Ramos (cell line): ENCODE measurements at regions not wholly inside any gene's neighbourhood (a gene's known extent, or its start where the extent isn't known, plus 50 kb on each side); places are given as distances from the start of the nearest gene placed in this dataset.

Source experiments
- in situ Hi-C: fragments of 300-500 bp; cut with MboI; formaldehyde crosslinking; loops from one replicate; pipeline ENCODE4 v1.14.3; 2022; ENCODE audit warnings: low sequenced_read_pairs; ENCODE audit not compliant: unreplicated experiment

DNA sequence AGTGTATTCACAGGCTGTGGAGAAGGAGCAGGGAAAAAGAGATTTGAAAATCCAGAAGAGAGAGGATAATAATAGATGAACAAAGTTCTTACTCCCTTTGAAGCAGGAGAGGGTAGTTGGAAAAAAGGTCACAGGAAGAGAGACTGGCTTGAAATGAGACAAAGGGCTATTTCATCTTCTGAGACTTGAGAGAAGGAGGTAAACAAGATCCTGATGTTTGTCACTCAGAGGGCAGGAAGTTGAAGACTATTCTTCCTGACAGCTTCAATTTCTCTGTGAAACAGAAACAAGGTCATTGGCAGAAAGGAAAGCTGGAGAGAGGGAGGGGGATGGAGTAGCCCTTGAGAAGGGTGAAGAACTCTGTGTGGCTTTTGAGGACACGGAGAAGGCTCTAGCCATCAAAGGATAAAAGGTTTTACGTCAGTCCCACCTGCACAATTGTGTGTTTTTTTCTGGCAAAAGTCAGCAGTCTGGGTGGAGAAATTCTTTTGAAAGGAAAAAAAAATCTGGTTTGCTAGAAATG lies 216.1 kb upstream of the STEAP4 start:
- in situ Hi-C loops = no loop called here

DNA sequence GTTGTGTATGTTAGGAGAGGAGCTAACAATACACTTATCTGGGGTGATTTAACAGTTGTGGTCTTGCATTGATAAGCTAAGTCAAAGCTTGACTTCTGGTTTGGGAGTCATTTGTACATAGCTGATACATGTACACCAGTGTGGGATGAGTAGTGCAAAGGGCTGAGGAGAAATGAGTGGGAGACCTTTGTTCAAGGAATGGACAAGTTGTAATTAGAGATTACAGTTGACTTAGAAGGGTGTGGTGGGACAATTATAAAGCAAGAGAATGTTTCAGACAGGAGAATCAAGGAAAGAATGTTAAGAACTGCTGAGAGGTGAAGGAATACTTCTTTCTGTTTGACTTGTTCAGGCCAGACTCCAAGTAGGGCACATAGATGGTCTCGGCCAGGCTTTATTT lies 209.7 kb upstream of the STEAP4 start:
- in situ Hi-C loops = no loop called here

DNA sequence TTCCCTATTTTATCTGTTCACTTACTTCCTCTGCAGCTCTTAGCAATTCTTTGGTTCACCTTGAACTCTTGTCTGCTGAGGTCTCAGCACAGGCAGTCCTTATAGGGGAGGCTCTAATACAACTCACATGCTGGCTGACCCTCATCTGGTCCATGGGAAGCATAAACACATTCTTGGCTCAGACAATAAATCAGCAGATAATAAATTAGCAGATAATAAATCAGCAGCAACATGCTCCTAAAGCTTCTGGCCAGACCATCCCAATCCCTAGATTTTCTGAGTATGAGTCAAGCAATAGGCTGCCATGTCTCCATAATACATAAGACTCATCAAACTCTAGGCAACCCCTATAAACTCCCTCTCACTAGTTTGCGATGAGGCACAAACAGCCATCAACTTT lies 208.6 kb upstream of the STEAP4 start:
- in situ Hi-C loops = no loop called here

DNA sequence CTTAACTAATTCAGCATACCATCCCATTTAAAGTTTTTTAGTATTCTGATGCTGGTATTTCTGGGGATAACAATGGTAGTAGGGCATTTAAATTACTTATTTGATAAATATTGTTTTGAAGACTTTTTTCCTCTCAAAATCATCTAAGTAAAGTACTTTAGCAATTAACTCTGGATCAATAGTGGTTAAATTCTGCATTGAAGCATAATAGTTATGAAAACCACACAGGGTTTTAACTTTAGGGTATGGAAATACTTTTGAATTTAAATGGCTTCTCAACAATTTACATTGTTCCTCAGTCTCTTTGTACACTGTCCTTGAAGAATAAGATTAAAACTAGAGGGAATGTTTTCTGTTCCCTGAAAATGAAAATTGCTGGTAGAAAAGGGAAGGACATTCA lies 202.6 kb upstream of the STEAP4 start:
- in situ Hi-C loops = no loop called here

DNA sequence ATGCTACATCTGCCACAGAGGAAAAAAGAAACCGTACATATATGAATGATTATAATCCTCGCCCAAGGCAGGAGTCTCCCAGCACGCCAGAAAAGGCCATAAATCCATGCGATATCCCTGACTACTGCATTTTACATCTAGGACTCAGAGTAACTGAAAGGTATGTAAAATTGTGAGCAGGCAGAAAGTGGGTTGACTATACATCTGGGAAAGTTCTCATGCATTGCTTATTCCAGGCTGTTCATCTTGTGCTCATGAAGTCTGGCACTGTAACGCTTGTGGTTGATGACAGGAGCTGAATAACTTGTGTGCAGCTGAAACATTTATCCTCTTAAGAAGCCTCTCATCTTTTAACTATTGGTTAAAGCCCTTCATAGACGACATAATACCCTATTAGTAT lies 193.4 kb upstream of the STEAP4 start:
- in situ Hi-C loops = no loop called here

DNA sequence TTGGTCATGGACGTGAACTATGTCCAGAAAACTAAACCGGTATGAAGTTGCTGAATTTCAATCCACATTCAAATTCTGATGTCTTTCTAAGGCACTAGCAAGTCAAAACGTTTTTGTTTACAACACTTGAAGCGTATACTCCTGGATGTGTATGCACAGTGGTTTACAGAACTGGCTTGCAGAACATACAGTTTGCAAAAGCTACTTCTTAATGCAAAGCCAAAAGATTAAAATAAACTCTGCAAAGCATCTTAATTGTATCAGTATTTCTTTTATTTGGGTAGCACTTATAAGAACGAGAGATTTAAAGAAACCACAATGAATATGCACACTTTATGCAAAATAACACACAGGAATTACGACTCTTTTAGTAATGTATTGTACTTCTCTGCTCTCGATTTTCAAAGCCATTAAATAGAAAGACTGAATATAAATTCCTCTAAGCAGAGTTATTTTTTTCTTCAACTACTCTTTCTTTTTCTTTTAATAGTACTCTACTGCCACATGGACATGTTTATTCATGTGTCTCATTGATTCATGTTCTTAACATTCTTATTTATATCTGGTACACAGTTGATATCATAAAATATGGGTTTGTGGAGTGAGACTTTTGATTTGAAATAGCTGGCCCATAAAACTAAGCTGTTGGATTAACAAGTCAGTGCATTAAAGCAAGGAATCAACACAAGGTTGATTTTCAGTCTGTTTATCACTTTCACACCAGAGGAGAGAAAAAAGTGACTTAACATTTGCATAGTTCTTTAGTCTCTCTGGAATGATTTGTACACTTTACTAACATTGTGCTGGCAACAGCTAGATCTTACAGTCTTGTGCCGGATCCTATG lies 189.4 kb upstream of the STEAP4 start:
- in situ Hi-C loops = no loop called here

DNA sequence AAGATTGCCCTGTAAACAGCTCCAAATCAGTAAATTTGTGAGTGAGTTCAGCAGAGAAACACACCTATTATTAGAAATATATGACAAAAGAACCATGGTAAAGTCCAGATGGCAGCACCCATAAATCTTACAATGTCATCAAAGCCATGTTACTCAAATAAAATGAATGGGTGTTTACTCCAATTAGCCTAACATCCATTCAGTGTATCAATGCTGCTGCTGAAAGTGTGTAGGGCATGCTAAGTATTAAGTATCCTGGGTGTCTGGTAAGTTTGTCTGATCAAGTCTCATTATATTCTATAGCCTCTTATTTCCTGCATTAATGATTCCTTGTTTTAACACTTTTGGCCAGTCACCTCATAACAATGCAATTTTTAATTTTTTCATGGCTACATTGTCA lies 185.5 kb upstream of the STEAP4 start:
- in situ Hi-C loops = no loop called here

DNA sequence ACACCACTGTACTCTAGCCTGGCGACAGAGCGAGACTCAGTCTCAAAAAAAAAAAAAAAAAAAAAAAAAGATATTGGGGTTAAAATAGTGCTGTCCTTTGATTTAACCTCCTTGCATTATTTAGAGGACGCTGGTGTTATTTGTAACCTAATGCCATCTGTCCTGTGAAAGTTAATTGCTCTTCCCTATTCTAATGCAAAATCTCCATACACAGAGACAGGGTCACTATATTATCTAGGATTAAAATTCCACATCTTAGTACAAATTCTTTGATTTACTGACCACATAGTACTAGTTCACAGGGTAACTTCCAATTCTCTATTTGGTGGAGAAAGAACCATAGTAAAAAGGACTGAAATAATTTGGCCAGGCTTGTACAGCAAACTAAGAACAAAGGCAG lies 184.2 kb upstream of the STEAP4 start:
- in situ Hi-C loops = no loop called here

DNA sequence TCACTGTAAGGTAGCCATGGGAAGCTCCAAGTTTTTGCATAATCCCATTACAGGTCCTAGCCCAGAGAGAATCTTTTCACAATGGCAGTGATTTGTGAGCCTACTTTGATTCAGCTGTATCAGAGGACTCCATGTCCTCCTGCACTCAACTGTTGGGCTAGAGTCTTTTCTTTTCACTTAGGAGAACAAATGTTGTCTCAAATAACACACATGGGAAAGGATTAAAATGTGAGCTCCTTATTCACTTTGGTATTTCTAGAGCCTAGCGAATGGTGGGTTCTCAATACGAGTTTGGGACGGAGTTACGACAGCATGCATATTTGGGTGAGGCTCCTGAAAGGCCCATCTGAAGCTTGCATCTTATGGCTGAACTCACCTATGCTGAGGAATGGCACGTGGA lies 183.5 kb upstream of the STEAP4 start:
- in situ Hi-C loops = no loop called here

DNA sequence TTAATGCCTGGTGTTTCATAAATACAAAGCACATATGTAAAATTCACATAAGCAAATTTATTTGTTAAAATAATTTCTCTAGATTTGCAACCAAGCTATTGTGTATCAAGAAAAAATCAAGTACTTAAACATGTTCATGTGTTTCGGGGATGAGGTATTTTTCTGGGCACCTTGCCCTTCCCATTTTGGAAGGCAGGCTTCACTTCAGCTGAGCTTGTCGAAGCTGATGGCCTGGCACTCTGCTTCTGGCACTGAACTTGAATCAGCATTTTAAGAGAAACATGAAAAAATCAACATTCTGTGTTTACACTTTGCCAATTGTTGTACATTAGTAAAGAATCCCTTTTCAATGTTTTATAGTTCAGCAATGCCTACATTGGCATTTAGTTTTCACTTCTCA lies 179.1 kb upstream of the STEAP4 start:
- in situ Hi-C loops = no loop called here

DNA sequence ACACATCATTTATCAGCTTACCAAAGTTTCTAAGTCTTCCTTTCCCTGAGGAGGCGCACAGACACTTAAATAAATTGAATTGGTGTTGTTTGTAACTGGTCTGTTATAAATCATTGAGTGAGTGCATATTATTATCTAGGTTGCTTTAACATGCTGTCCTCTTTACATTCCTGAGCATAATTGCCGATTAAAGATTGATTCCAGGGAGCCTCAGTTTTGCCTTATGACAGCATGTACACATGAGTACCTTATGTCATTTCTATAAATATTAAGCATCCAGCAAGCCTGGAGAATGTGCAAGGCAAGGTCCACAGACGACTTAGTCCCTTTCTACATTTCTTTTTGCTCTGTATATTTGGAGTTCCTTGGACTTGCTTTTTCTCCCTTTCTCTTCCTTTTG lies 177.9 kb upstream of the STEAP4 start:
- in situ Hi-C loops = no loop called here

DNA sequence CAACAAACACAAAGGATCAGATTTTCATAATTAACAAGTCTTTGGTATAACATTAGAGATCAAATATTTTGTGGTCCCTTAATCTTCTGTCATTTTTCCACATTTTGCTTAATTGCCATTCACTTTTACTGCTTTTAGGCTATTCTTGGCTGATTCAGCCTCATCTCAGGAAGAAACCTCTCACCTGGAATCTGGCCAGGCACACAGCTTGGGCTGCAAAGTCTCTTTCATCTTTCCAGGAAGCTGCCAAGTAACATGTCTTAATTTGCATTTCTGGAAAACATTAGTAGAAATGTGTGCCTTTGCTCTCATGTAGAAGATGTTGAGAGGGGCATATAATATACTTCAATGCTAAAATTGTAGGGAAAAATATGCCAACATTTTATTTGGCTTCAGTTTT lies 174.2 kb upstream of the STEAP4 start:
- in situ Hi-C loops = no loop called here

DNA sequence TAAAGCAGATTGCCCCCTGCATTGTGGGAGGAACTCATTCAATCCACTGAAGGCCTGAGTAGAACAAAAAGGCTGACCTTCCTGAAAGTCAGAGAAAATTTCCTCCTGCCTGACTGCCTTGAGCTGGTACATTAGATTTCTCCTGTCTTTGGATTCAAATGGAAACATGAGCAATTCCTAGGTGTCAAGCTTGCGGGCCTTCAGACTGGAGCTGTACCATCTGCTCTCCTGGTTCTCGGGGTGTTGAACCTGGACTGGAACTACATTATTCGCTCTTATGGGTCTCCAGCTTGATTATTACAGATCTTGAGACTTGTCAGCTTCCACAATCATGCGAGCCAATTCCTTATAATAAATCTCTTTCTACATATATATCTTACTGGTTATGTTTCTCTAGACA lies 173.6 kb upstream of the STEAP4 start:
- in situ Hi-C loops = no loop called here

DNA sequence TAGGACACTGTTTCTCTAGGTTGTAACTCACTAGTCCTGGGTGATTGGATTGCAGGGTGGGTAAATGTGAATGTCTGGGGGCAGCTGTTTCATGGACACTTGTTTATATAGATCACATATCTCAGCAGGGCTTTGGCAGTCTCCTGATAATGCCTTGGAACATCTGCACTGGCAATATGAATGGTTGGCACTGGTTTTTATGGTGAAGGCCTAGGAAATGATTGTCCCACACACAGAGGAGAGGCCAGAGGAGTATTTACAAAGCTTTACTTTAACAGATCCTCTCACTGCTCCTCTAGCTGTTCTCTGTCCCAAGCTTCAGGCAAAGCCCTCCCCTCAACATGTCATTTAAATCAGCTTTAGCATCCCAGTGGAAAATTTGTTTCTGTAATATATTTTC lies 171.3 kb upstream of the STEAP4 start:
- in situ Hi-C loops = no loop called here

DNA sequence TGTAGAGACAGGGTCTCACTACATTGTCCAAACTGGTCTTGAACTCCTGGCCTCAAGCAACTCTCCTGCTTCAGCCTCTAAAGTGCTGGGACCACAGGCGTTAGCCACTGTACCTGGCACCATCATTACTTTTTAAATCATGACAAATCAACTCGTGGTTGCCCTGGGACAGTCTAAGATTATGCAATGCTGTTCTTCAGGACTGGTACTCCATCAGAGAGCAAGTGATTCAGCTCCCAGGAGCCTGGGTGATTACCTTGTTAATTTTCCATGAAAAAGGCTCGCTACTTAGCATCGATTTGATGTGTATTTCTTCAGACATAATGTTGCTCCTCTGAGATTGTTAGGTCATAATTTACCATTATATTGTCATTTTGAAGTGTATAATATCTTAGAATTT lies 158.9 kb upstream of the STEAP4 start:
- in situ Hi-C loops = no loop called here

DNA sequence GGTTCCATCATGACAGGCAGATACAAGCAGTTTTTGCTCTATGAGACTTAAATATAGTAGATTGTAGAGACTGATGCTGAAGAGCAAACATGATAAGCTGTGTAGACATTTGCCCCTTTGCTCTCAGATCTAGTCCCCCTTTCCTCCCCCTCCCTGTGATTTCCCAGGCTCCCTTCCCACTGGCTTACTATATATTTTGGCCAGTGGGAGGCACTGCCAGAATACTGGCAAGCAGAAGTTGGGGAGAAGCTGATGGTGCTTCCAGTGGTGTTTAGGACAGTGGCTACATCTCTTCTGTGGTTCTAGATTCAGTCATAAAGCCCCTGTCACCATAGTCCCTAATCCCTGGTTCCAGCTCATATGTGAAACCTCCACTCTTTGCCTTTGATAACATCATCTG lies 156.1 kb upstream of the STEAP4 start:
- in situ Hi-C loops = no loop called here

DNA sequence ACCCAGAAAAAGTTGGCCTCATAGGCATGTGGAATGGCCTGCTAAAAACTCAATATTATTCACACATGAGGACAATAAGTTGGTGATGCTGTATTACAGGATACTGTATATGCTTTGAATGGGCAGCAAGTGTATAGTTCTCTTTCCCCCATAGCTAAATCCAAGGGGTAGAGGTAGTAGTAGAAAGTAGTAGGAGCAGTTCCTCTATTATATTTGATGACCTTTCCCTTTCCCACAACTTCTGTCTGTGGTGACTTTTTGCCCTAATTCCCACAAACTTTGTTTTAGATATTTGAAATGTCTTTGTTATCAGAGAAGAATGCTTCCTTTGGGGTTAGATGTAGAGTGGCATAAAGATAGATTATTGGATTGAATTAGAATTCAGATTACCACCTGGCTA lies 154.0 kb upstream of the STEAP4 start:
- in situ Hi-C loops = no loop called here

DNA sequence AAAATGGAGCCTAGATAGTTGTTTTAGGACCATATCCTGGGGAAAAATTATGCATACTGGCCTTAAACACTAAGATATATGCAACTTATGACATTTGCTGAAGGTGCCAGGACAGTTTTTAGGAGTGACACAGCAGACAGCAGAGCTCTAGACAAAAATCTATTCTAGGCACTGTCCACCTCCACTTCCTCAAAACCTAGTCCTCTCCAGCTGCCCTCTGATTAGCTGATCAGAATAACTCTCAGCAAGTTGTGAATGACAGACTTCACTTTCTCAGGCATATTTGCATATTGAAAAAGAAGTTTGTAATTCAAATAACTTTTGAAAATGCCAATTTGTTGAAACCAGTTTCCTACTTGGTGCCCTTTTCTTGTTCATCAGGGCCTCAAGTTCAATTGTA lies 152.3 kb upstream of the STEAP4 start:
- in situ Hi-C loops = no loop called here

DNA sequence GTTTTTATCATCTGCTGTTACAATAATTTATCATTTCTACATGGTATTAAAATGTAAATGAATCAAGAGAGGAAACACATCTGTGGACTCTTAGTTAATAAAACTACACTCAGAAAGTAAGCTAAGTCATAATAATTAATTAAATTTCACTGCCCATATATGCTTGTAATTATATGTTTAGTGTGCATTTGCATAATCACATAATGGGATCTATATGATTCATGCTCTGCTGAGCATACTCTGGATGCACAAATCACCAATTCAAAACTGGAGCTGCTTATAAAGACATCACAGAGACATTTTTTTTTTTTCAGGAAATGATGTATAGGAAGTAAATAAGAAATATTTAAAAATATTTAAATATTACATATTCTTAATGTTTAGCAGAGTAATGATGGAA lies 151.6 kb upstream of the STEAP4 start:
- in situ Hi-C loops = no loop called here

DNA sequence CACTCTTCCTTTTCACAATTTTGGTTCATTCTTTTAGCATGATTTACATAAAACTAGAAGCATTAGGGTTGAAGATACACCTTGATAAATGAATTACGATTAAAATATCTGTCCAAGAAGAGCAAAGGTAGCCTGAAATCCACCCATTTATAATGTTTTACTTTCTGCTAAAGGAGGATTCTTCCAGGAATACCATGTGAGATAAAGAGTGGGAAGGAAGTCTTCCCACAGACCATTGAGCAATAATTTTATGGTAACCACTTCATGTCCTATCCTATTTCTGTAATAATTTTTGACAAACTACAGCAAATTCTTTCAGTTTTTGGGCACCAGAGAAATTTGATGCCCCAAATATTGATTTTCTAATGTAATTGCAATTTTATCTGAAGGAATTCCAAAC lies 150.6 kb upstream of the STEAP4 start:
- in situ Hi-C loops = no loop called here

DNA sequence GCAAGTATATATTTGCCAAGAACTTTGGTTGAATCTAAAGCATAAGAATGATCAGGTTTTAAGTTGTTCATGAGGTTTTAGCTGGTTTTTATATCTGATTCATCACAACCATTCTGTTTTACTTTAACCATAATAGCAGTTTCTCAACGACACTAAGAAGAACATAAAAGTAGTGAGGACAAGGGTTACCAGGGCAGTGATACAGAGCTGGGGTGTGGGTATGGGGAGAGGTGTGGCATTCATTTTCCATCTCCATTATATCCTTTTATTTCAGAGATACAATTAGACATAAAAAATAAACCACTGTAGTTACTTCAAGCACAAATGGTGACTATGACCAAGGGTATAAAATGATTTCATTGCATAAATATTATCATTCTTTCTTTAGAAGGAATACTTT lies 149.8 kb upstream of the STEAP4 start:
- in situ Hi-C loops = no loop called here

DNA sequence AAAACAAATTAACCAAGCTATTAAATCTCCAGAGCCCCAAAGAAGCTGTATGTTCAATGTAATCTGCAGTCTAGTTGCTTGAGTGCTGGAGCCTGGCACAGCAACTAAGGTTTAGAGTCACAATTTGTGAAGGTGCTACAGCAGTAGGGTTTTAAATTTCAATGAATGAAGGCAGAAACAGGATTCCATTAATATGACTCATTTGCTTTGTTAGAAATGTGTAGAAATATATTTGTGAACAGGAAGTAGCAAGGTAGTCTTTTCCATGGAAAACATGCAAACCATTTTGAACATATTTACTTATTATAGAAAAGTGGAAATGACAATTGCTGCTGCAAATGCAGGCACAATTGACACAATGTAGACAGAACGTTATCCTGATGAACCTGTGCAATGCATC lies 149.0 kb upstream of the STEAP4 start:
- in situ Hi-C loops = no loop called here
